GM18861 (cell line): ENCODE measurements at regions not wholly inside any gene's neighbourhood (a gene's known extent, or its start where the extent isn't known, plus 50 kb on each side); places are given as distances from the start of the nearest gene placed in this dataset.
"Not testable (repeated sequence)": the region's sequence is repeated elsewhere in the genome, so short reads cannot be mapped to it uniquely, and the experiment has no call there.

Experiments used
- ATAC-seq: cut with Tn5 transposase; IDR thresholded peaks from one replicate; pipeline ENCODE4 v1.9.1; 2021; ENCODE audit not compliant: unreplicated experiment

GRCh38 chr3:34570916-34571705 lies 772.7 kb downstream of the PDCD6IP start:
- ATAC-seq = no peak

GRCh38 chr3:34571714-34572113 lies 773.3 kb downstream of the PDCD6IP start:
- ATAC-seq = no peak

GRCh38 chr3:34575776-34576175 lies 777.3 kb downstream of the PDCD6IP start:
- no peak for ATAC-seq

GRCh38 chr3:34582055-34582454 lies 783.6 kb downstream of the PDCD6IP start:
- no peak for ATAC-seq

- ATAC-seq = no peak
These were observed 785.0 kb downstream of the PDCD6IP start for GRCh38 chr3:34583451-34583850.

GRCh38 chr3:34584971-34585370 lies 786.5 kb downstream of the PDCD6IP start:
- ATAC-seq = no peak

GRCh38 chr3:34599595-34599994 lies 801.2 kb downstream of the PDCD6IP start:
- no peak for ATAC-seq

- ATAC-seq = no peak
These were observed 821.6 kb downstream of the PDCD6IP start for GRCh38 chr3:34619990-34620389.

- ATAC-seq = no peak
These were observed 828.3 kb downstream of the PDCD6IP start for GRCh38 chr3:34626699-34627098.

GRCh38 chr3:34634939-34635338 lies 836.5 kb downstream of the PDCD6IP start:
- no peak for ATAC-seq

GRCh38 chr3:34635352-34635850 lies 837.0 kb downstream of the PDCD6IP start:
- no peak for ATAC-seq

GRCh38 chr3:34646911-34647460 lies 848.6 kb downstream of the PDCD6IP start:
- ATAC-seq = no peak

GRCh38 chr3:34650131-34650530 lies 851.7 kb downstream of the PDCD6IP start:
- ATAC-seq = no peak

GRCh38 chr3:34668915-34669314 lies 870.5 kb downstream of the PDCD6IP start:
- ATAC-seq = no peak

GRCh38 chr3:34669490-34669889 lies 871.1 kb downstream of the PDCD6IP start:
- ATAC-seq = no peak

GRCh38 chr3:34675383-34676120 lies 877.1 kb downstream of the PDCD6IP start:
- no peak for ATAC-seq

- no peak for ATAC-seq
These were observed 878.0 kb downstream of the PDCD6IP start for GRCh38 chr3:34676436-34676835.

GRCh38 chr3:34678575-34678974 lies 880.1 kb downstream of the PDCD6IP start:
- ATAC-seq = no peak

- ATAC-seq = not testable (repeated sequence)
These were observed 880.6 kb downstream of the PDCD6IP start for GRCh38 chr3:34679055-34679454.

- ATAC-seq = no peak
These were observed 885.4 kb downstream of the PDCD6IP start for GRCh38 chr3:34683851-34684250.

GRCh38 chr3:34686541-34686940 lies 888.1 kb downstream of the PDCD6IP start:
- no peak for ATAC-seq

GRCh38 chr3:34687671-34688070 lies 889.2 kb downstream of the PDCD6IP start:
- no peak for ATAC-seq
